GM12872 (cell line): ENCODE measurements at regions not wholly inside any gene's neighbourhood (a gene's known extent, or its start where the extent isn't known, plus 50 kb on each side); places are given as distances from the start of the nearest gene placed in this dataset.

Source experiments
- CTCF ChIP-seq: IDR thresholded peaks from 3 replicates; pipeline ENCODE4 v1.5.1; 2011; ENCODE audit warnings: low read depth, mild to moderate bottlenecking, low read length, moderate library complexity; ENCODE audit not compliant: insufficient read depth

GRCh38 chr18:60624207-60624606 lies 251.6 kb upstream of the MC4R start:
- no peak for TF ChIP-seq CTCF

- TF ChIP-seq CTCF: no peak
Observed at GRCh38 chr18:60639836-60640235, 267.3 kb upstream of the MC4R start.

GRCh38 chr18:60643009-60643408 lies 270.4 kb upstream of the MC4R start:
- TF ChIP-seq CTCF: no peak

GRCh38 chr18:60646725-60647124 lies 274.1 kb upstream of the MC4R start:
- no peak for TF ChIP-seq CTCF

GRCh38 chr18:60649107-60649506 lies 276.5 kb upstream of the MC4R start:
- no peak for TF ChIP-seq CTCF

GRCh38 chr18:60649842-60650536 lies 277.4 kb upstream of the MC4R start:
- TF ChIP-seq CTCF: no peak

- TF ChIP-seq CTCF: no peak
Observed at GRCh38 chr18:60654298-60654697, 281.7 kb upstream of the MC4R start.
